ENCODE measurements at regions not wholly inside any gene's neighbourhood (a gene's known extent, or its start where the extent isn't known, plus 50 kb on each side); places are given as distances from the start of the nearest gene placed in this dataset.

DNA sequence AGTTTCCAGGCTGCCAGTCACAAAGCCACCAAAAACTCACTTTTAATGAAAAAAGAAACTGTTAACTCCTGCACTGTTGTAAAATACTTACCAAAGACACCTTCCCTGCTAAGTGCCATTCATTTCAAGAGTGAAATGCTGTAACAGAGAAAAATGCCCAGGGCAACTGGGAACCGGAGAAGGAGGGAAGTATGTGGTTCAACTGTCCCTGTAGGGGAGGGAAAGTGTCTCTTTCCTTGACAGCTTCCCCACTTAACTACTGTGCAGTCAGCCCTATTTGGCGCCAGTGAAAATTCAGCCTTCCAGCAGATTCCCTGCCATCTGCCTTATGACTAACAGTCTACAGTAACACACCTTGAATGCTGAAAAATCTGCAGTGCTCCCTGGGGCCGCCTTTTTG lies 789.0 kb downstream of the DIAPH3 start:
- Histone ChIP-seq H3K79me2 (no peaks in the 10 kb centered on the region), H3K9me2 (replicated peaks; ENCODE audit: insufficient read depth) (no peaks in the 10 kb centered on the region), H2AFZ (no peak overlapping the region), H3K27ac (no peak overlapping the region), H3K4me1 (ENCODE audit: insufficient read depth) (no peaks in the 10 kb centered on the region), H3K4me3 (no peak overlapping the region), H3K9me3 (ENCODE audit: low read depth) (no peaks in the 10 kb centered on the region), H3K4me2 (no peak overlapping the region), H4K20me1 (ENCODE audit: insufficient read depth, poor library complexity, severe bottlenecking) (no peaks in the 10 kb centered on the region), H3K27me3 (no peaks in the 10 kb centered on the region), H3K36me3 (replicated peaks; ENCODE audit: insufficient read depth, low read depth) (no peaks in the 10 kb centered on the region)
- TF ChIP-seq EZH2 (IDR thresholded peaks at IDR 0.05; ENCODE audit: borderline replicate concordance) (no peak), EZH2phosphoT487 (IDR thresholded peaks at IDR 0.05; ENCODE audit: low read depth, severe bottlenecking, unreplicated experiment) (no peak)
- TF ChIP-seq, protein P1, sequence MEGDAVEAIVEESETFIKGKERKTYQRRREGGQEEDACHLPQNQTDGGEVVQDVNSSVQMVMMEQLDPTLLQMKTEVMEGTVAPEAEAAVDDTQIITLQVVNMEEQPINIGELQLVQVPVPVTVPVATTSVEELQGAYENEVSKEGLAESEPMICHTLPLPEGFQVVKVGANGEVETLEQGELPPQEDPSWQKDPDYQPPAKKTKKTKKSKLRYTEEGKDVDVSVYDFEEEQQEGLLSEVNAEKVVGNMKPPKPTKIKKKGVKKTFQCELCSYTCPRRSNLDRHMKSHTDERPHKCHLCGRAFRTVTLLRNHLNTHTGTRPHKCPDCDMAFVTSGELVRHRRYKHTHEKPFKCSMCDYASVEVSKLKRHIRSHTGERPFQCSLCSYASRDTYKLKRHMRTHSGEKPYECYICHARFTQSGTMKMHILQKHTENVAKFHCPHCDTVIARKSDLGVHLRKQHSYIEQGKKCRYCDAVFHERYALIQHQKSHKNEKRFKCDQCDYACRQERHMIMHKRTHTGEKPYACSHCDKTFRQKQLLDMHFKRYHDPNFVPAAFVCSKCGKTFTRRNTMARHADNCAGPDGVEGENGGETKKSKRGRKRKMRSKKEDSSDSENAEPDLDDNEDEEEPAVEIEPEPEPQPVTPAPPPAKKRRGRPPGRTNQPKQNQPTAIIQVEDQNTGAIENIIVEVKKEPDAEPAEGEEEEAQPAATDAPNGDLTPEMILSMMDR (IDR thresholded peaks at IDR 0.05; ENCODE audit: poor library complexity), result no peak
- 67% methylated on average over 3 of the region's 3 CpGs for WGBS (ENCODE audit: low lambda C conversion rate, missing lambda C conversion rate)
- no peak for DNase-seq (ENCODE audit: low spot score)

DNA sequence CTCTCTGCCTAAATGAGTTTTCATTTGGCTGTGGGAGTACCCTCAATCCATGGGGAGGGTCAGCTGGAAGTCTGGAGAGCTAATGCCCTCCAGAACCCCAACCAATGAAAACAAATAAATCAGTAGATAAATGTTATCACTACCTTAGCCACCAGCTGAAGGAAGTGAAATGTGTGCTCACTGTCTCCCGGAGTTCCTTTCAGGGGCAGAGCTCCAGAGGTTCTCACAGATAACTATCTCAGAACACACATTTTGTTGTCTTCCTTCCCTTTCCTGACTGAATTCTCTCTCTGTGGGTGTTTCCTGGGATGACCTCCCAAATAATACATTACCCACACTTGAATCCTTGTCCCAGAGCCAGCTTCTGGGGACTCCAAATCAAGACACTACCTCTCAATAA lies 779.6 kb downstream of the DIAPH3 start:
- Histone ChIP-seq H2AFZ (no peak overlapping the region), H3K36me3 (replicated peaks; ENCODE audit: insufficient read depth, low read depth) (no peaks in the 10 kb centered on the region), H3K4me1 (ENCODE audit: insufficient read depth) (no peaks in the 10 kb centered on the region), H3K4me2 (no peak overlapping the region), H3K27me3 (no peaks in the 10 kb centered on the region), H4K20me1 (ENCODE audit: insufficient read depth, poor library complexity, severe bottlenecking) (no peaks in the 10 kb centered on the region), H3K27ac (no peak overlapping the region), H3K9me2 (replicated peaks; ENCODE audit: insufficient read depth) (no peaks in the 10 kb centered on the region), H3K4me3 (no peak overlapping the region), H3K9me3 (ENCODE audit: low read depth) (no peaks in the 10 kb centered on the region), H3K79me2 (no peaks in the 10 kb centered on the region)
- 13% methylated on average over 1 of the region's 1 CpG for WGBS (ENCODE audit: low lambda C conversion rate, missing lambda C conversion rate)
- no peak for DNase-seq (ENCODE audit: low spot score)
- TF ChIP-seq EZH2 (IDR thresholded peaks at IDR 0.05; ENCODE audit: borderline replicate concordance), result no peak
- TF ChIP-seq, protein P1 (IDR thresholded peaks at IDR 0.05; ENCODE audit: poor library complexity), result no peak
- TF ChIP-seq EZH2phosphoT487 (IDR thresholded peaks at IDR 0.05; ENCODE audit: low read depth, severe bottlenecking, unreplicated experiment), result no peak

GRCh38 chr13:59391696-59392095 lies 772.0 kb downstream of the DIAPH3 start:
- Histone ChIP-seq H2AFZ (peak overlapping the region; percentile 75), H3K27me3 (no peaks in the 10 kb centered on the region), H3K36me3 (replicated peaks; ENCODE audit: insufficient read depth, low read depth) (no peaks in the 10 kb centered on the region), H3K27ac (no peak overlapping the region), H4K20me1 (ENCODE audit: insufficient read depth, poor library complexity, severe bottlenecking) (no peaks in the 10 kb centered on the region), H3K4me3 (no peak overlapping the region), H3K9me3 (ENCODE audit: low read depth) (no peaks in the 10 kb centered on the region), H3K79me2 (no peaks in the 10 kb centered on the region), H3K9me2 (replicated peaks; ENCODE audit: insufficient read depth) (no peaks in the 10 kb centered on the region), H3K4me2 (no peak overlapping the region), H3K4me1 (ENCODE audit: insufficient read depth) (no peaks in the 10 kb centered on the region)
- WGBS (ENCODE audit: low lambda C conversion rate, missing lambda C conversion rate), result 27% methylated on average over 2 of the region's 2 CpGs
- peak; percentile 85 for DNase-seq (ENCODE audit: low spot score)
- TF ChIP-seq, protein P1 (IDR thresholded peaks at IDR 0.05; ENCODE audit: poor library complexity), result peak; percentile 80
- no peak for TF ChIP-seq EZH2 (IDR thresholded peaks at IDR 0.05; ENCODE audit: borderline replicate concordance)

DNA sequence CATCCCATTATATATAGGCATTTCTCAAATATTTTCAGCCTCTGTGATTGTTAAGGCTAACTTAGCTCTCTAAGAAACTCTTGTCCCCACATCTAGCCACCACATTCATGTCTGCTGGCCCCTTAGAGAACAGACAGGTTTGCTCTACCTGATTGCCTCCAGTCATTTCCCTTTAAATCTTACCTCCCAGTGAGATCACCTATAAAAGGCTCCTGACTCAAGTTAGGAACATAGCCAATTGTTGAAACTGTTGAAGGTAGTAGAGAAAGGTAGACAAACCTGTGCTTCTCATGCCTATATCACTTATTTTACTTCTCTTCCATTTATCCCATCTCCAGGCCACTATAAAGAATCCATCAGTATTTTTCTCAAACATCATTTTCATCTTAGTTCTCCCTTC lies 771.4 kb downstream of the DIAPH3 start:
- H3K27ac ChIP-seq, result no peak overlapping the region
- no peaks in the 10 kb centered on the region for H3K9me2 ChIP-seq (replicated peaks; ENCODE audit: insufficient read depth)
- H3K79me2 ChIP-seq, result no peaks in the 10 kb centered on the region
- H4K20me1 ChIP-seq (ENCODE audit: insufficient read depth, poor library complexity, severe bottlenecking), result no peaks in the 10 kb centered on the region
- no peaks in the 10 kb centered on the region for H3K36me3 ChIP-seq (replicated peaks; ENCODE audit: insufficient read depth, low read depth)
- H3K4me3 ChIP-seq, result no peak overlapping the region
- H3K4me1 ChIP-seq (ENCODE audit: insufficient read depth), result no peaks in the 10 kb centered on the region
- H2AFZ ChIP-seq, result no peak overlapping the region
- no peaks in the 10 kb centered on the region for H3K27me3 ChIP-seq
- TF ChIP-seq EZH2 (IDR thresholded peaks at IDR 0.05; ENCODE audit: borderline replicate concordance) (no peak), EZH2phosphoT487 (IDR thresholded peaks at IDR 0.05; ENCODE audit: low read depth, severe bottlenecking, unreplicated experiment) (no peak)
- TF ChIP-seq, protein P1 (IDR thresholded peaks at IDR 0.05; ENCODE audit: poor library complexity), result no peak
- H3K9me3 ChIP-seq (ENCODE audit: low read depth), result no peaks in the 10 kb centered on the region
- H3K4me2 ChIP-seq, result no peak overlapping the region
- no peak for DNase-seq (ENCODE audit: low spot score)

Measured in hepatocyte (in vitro differentiated cells).